ENCODE measurements at regions not wholly inside any gene's neighbourhood (a gene's known extent, or its start where the extent isn't known, plus 50 kb on each side); places are given as distances from the start of the nearest gene placed in this dataset.

DNA sequence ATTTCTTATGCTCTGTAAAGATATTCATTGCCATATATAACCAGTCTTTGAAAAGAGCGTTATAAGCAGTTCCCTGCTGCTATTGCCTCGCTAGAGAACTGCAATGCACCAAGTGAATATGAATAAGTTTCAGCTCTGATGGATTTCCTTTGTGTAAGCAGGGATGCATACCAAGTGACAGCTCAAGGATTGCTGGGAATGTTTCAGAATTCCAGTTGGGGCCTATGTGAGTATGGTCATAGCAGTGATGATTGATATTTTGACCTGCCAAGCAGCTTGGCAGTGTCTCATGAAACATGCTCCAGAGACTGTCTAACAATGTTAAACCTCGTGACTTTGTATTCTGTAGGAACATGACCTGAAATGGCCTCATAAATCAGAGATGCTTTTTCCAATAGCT, 312.6 kb downstream of the C11orf87 start:
- TF ChIP-seq CTCF (IDR thresholded peaks at IDR 0.05; ENCODE audit: poor library complexity) (no peak), EZH2 (IDR thresholded peaks at IDR 0.05; ENCODE audit: borderline replicate concordance) (no peak), EZH2phosphoT487 (IDR thresholded peaks at IDR 0.05; ENCODE audit: low read depth, severe bottlenecking, unreplicated experiment) (no peak)
